Caco-2 (cell line): ENCODE measurements at regions not wholly inside any gene's neighbourhood (a gene's known extent, or its start where the extent isn't known, plus 50 kb on each side); places are given as distances from the start of the nearest gene placed in this dataset.

ENCODE experiments used
- BruUV-seq: library from RNA; stranded (reverse); fragments of 400-500 nt; replicated peaks from 2 replicates; lab custom pipeline; 2021; lab: Mats Ljungman, UMichigan
- CTCF ChIA-PET: fragments of 300-600 bp; sonication (Branson Sonifier 250); formaldehyde crosslinking; loops from one replicate; lab custom pipeline; 2022; ENCODE audit warnings: antibody characterized with exemption; lab: Charles Lee
- POLR2A ChIA-PET: fragments of 300-600 bp; sonication (Branson Sonifier 250); formaldehyde crosslinking; loops from one replicate; lab custom pipeline; 2022; ENCODE audit warnings: antibody characterized with exemption; lab: Charles Lee
- DNase-seq, 2 experiments: peaks; one replicate each; pipeline versions ENCODE4 v3.0.0 to v3.0.0-alpha.2; 2020 to 2022
- H3K27me3 ChIP-seq: replicated peaks from 2 replicates; pipeline ENCODE4 v1.6.0; 2011; ENCODE audit warnings: low read length; ENCODE audit not compliant: control insufficient read depth, insufficient read depth
- H3K36me3 ChIP-seq: 2 replicates; pipeline ENCODE4 v1.5.1; 2011; ENCODE audit warnings: low read length; ENCODE audit not compliant: control insufficient read depth, insufficient read depth
- H3K4me1 ChIP-seq: fragments of 250-450 bp; sonication (Bioruptor Pico); 2 replicates; pipeline ENCODE4 v1.5.1; 2020; ENCODE audit warnings: mild to moderate bottlenecking
- H3K4me3 ChIP-seq: 2 replicates; pipeline ENCODE4 v1.5.1; 2011; ENCODE audit warnings: low read depth, mild to moderate bottlenecking, control low read depth, low read length
- H3K9me3 ChIP-seq: fragments of 250-450 bp; sonication (Bioruptor Pico); 2 replicates; pipeline ENCODE4 v1.5.1; 2020; ENCODE audit warnings: mild to moderate bottlenecking, moderate library complexity
- H3K27ac Mint-ChIP-seq: one replicate; pipeline ENCODE4 v1.8.0; 2022; ENCODE audit warnings: mixed read lengths; ENCODE audit not compliant: unreplicated experiment
- H3K27me3 Mint-ChIP-seq: one replicate; pipeline ENCODE4 v1.8.0; 2022; ENCODE audit warnings: mixed read lengths; ENCODE audit not compliant: insufficient read depth, unreplicated experiment
- H3K36me3 Mint-ChIP-seq: one replicate; pipeline ENCODE4 v1.8.0; 2022; ENCODE audit warnings: mild to moderate bottlenecking, mixed read lengths; ENCODE audit not compliant: insufficient read depth, unreplicated experiment
- H3K4me1 Mint-ChIP-seq: one replicate; pipeline ENCODE4 v1.8.0; 2022; ENCODE audit warnings: low read depth, mixed read lengths; ENCODE audit not compliant: unreplicated experiment
- H3K4me3 Mint-ChIP-seq: one replicate; pipeline ENCODE4 v1.8.0; 2022; ENCODE audit warnings: mild to moderate bottlenecking, moderate library complexity, mixed read lengths; ENCODE audit not compliant: unreplicated experiment
- H3K9me3 Mint-ChIP-seq: one replicate; pipeline ENCODE4 v1.8.0; 2022; ENCODE audit warnings: mixed read lengths; ENCODE audit not compliant: unreplicated experiment
- intact Hi-C: fragments of 100-400 bp; cut with micrococcal nuclease; formaldehyde crosslinking; loops from one replicate; pipeline ENCODE4 v1.10.0; 2022; ENCODE audit not compliant: unreplicated experiment
- TF ChIP-seq, protein P1 (sequence below), 2 experiments: fragments of 200-600 bp in 1 of 2; IDR thresholded peaks; 1 replicate in 1 of 2; 2 replicates in 1 of 2; pipeline versions ENCODE4 v1.5.1 to v1.8.0; 2011 to 2022; ENCODE audit warnings: antibody characterized with exemption in 1 of 2, control low read depth in 1 of 2, inconsistent platforms in 1 of 2, low read depth in 1 of 2, low read length in 1 of 2, mild to moderate bottlenecking in 1 of 2, moderate library complexity in 1 of 2; ENCODE audit not compliant: insufficient read depth in 1 of 2, severe bottlenecking in 1 of 2, unreplicated experiment in 1 of 2

DNA sequence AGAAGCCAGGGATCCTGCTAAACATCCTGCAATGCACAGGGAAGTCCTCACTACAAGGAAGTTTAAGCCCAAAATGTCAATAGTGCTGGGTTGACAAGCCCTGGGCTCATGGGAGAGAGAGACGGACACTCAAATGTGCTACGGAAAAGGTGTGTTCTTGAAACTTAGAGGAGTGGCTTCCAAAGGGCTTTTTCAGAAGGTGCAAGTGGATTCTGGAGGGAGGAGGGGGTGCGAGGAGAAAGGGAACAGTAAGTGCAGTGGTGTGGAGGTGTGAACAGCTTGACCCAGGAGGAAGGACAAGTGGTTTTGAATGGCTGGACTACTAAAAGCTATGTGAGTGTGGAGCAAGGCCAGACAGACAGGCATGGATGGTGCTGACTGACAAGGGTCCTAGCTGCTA, 50.4 kb upstream of the CECR2 start:
- POLR2A ChIA-PET, result no interaction called here
- intact Hi-C loops, result no loop called here
- BruUV-seq, result no TSS peak
- no peaks in the 10 kb centered on the region for H3K9me3 Mint-ChIP-seq
- no peak overlapping the region for H3K27ac Mint-ChIP-seq
- TF ChIP-seq, protein P1, sequence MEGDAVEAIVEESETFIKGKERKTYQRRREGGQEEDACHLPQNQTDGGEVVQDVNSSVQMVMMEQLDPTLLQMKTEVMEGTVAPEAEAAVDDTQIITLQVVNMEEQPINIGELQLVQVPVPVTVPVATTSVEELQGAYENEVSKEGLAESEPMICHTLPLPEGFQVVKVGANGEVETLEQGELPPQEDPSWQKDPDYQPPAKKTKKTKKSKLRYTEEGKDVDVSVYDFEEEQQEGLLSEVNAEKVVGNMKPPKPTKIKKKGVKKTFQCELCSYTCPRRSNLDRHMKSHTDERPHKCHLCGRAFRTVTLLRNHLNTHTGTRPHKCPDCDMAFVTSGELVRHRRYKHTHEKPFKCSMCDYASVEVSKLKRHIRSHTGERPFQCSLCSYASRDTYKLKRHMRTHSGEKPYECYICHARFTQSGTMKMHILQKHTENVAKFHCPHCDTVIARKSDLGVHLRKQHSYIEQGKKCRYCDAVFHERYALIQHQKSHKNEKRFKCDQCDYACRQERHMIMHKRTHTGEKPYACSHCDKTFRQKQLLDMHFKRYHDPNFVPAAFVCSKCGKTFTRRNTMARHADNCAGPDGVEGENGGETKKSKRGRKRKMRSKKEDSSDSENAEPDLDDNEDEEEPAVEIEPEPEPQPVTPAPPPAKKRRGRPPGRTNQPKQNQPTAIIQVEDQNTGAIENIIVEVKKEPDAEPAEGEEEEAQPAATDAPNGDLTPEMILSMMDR (IDR thresholded peaks at IDR 0.05; ENCODE audit: insufficient read depth in 1 of 2, low read depth in 1 of 2, low read length in 1 of 2, severe bottlenecking in 1 of 2, unreplicated experiment in 1 of 2), result no peak
- no peaks in the 10 kb centered on the region for H3K27me3 Mint-ChIP-seq
- Histone ChIP-seq H3K9me3 (no peaks in the 10 kb centered on the region), H3K4me1 (no peaks in the 10 kb centered on the region), H3K36me3 (no peaks in the 10 kb centered on the region), H3K27me3 (no peaks in the 10 kb centered on the region), H3K4me3 (no peak overlapping the region)
- H3K4me3 Mint-ChIP-seq, result no peak overlapping the region
- peaks cover 12% of the 10 kb centered on the region for H3K4me1 Mint-ChIP-seq
- DNase-seq, result no peak
- no peaks in the 10 kb centered on the region for H3K36me3 Mint-ChIP-seq
- CTCF ChIA-PET, result no interaction called here

DNA sequence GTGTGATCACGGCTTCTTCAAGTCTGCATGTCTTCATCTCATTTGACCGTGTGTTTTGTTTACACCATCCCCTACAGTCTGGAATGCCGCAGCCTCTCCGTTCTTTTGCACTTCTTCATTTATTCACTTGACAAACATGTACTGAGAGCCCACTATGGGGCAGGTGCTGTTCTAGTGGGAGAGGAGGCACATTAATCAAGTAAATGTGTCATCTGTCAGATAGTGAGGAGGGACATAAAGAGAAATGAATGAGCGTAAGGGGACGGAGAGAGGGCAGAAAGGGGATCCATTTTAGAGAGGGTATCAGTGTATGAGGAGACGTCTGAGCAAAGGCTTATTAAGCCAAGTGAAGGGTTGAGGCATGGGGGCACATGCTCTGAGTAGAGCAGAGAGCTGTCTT, 54.0 kb upstream of the CECR2 start:
- TF ChIP-seq, protein P1 (IDR thresholded peaks at IDR 0.05; ENCODE audit: insufficient read depth in 1 of 2, low read depth in 1 of 2, low read length in 1 of 2, severe bottlenecking in 1 of 2, unreplicated experiment in 1 of 2), result no peak
- H3K27me3 ChIP-seq, result no peaks in the 10 kb centered on the region
- no TSS peak for BruUV-seq
- no peak overlapping the region for H3K4me3 ChIP-seq
- H3K36me3 ChIP-seq, result no peaks in the 10 kb centered on the region
- Mint-ChIP-seq H3K4me3 (no peak overlapping the region), H3K27ac (no peak overlapping the region), H3K36me3 (no peaks in the 10 kb centered on the region), H3K4me1 (peaks cover 7% of the 10 kb centered on the region), H3K27me3 (peaks cover 5% of the 10 kb centered on the region), H3K9me3 (no peaks in the 10 kb centered on the region)
- POLR2A ChIA-PET, result no interaction called here
- CTCF ChIA-PET, result no interaction called here
- no peaks in the 10 kb centered on the region for H3K9me3 ChIP-seq
- intact Hi-C loops, result no loop called here
- DNase-seq, result no peak
- H3K4me1 ChIP-seq, result no peaks in the 10 kb centered on the region

DNA sequence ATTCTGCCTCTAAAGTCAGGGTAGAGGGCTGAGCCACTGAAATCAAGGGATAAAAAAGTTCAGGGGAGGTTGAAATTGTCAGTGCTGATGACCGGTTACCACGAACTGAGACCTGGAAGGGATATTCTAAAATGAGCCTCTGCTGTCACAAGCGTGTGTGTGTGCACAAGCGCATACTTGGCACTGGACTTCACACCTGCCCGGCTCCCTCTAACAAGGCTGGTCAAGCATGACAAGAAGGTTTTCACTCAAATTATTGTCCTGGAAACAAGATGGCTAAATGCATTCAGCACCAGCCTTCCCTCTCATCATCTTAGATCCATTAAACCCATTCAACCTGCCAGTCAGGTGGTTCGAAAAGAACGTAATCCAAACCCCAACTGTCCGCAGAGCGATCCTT, 54.8 kb upstream of the CECR2 start:
- intact Hi-C loops, result no loop called here
- Histone ChIP-seq H3K36me3 (no peaks in the 10 kb centered on the region), H3K4me1 (no peaks in the 10 kb centered on the region), H3K9me3 (no peaks in the 10 kb centered on the region), H3K27me3 (no peaks in the 10 kb centered on the region), H3K4me3 (no peak overlapping the region)
- TF ChIP-seq, protein P1 (IDR thresholded peaks at IDR 0.05; ENCODE audit: insufficient read depth in 1 of 2, low read depth in 1 of 2, low read length in 1 of 2, severe bottlenecking in 1 of 2, unreplicated experiment in 1 of 2), result no peak
- Mint-ChIP-seq H3K4me3 (no peak overlapping the region), H3K27ac (no peak overlapping the region), H3K27me3 (peaks cover 5% of the 10 kb centered on the region), H3K4me1 (peaks cover 5% of the 10 kb centered on the region), H3K9me3 (no peaks in the 10 kb centered on the region), H3K36me3 (no peaks in the 10 kb centered on the region)
- ChIA-PET POLR2A (no interaction called here), CTCF (no interaction called here)
- no TSS peak for BruUV-seq
- no peak for DNase-seq
